Keratinocyte (primary cell): ENCODE measurements at regions not wholly inside any gene's neighbourhood (a gene's known extent, or its start where the extent isn't known, plus 50 kb on each side); places are given as distances from the start of the nearest gene placed in this dataset.

Experiments
- DNase-seq: peaks from one replicate; pipeline ENCODE4 v3.0.0-alpha.2; 2011; ENCODE audit warnings: low read depth, missing footprints, low spot score
- FAIRE-seq: peaks from 2 replicates; lab custom pipeline; 2011; peaks lifted over from hg19 to GRCh38; lab: Jason Lieb, UNC
- H2AFZ ChIP-seq: 2 replicates; pipeline ENCODE4 v1.6.0; 2012; ENCODE audit warnings: low read length, control low read depth, inconsistent platforms; ENCODE audit not compliant: control insufficient read depth
- H3K27ac ChIP-seq: 2 replicates; pipeline ENCODE4 v1.5.1; 2011; ENCODE audit warnings: low read length; ENCODE audit not compliant: control insufficient read depth, insufficient read depth
- H3K27me3 ChIP-seq: 3 replicates; pipeline ENCODE4 v1.6.0; 2011; ENCODE audit warnings: low read length; ENCODE audit not compliant: control insufficient read depth, insufficient read depth; ENCODE audit errors: extremely low read depth
- H3K36me3 ChIP-seq, 2 experiments: 2 replicates in 1 of 2; 3 replicates in 1 of 2; pipeline ENCODE4 v1.5.1; 2011; ENCODE audit warnings: low read length in 2 of 2, mild to moderate bottlenecking in 1 of 2; ENCODE audit not compliant: control insufficient read depth in 2 of 2, insufficient read depth in 2 of 2; ENCODE audit errors: extremely low read depth in 1 of 2
- H3K4me1 ChIP-seq: 3 replicates; pipeline ENCODE4 v1.5.1; 2011; ENCODE audit warnings: low read length; ENCODE audit not compliant: control insufficient read depth, insufficient read depth; ENCODE audit errors: extremely low read depth
- H3K4me2 ChIP-seq: 3 replicates; pipeline ENCODE4 v1.6.0; 2011; ENCODE audit warnings: low read depth, low read length; ENCODE audit not compliant: control insufficient read depth, insufficient read depth; ENCODE audit errors: extremely low read depth
- H3K4me3 ChIP-seq, 3 experiments: fragments of 200-600 bp in 1 of 3; sonication (generic) in 1 of 3; 2 replicates in 2 of 3; 3 replicates in 1 of 3; pipeline ENCODE4 v1.5.1; 2011 to 2016; ENCODE audit warnings: low read length in 3 of 3, mild to moderate bottlenecking in 3 of 3, control low read depth in 2 of 3, inconsistent platforms in 1 of 3, low read depth in 1 of 3, mixed read lengths in 1 of 3, mixed run types in 1 of 3, moderate library complexity in 1 of 3; ENCODE audit not compliant: control insufficient read depth in 2 of 3, insufficient read depth in 2 of 3; ENCODE audit errors: extremely low read depth in 1 of 3
- H3K79me2 ChIP-seq: 2 replicates; pipeline ENCODE4 v1.6.0; 2012; ENCODE audit warnings: low read length; ENCODE audit not compliant: control insufficient read depth, insufficient read depth
- H3K9ac ChIP-seq: 3 replicates; pipeline ENCODE4 v1.6.0; 2011; ENCODE audit warnings: low read length; ENCODE audit not compliant: control insufficient read depth, insufficient read depth; ENCODE audit errors: extremely low read depth
- H3K9me1 ChIP-seq: 3 replicates; pipeline ENCODE4 v1.6.0; 2011; ENCODE audit warnings: low read length; ENCODE audit not compliant: control insufficient read depth, insufficient read depth; ENCODE audit errors: extremely low read depth
- H3K9me3 ChIP-seq: 2 replicates; pipeline ENCODE4 v1.5.1; 2012; ENCODE audit warnings: low read depth, low read length; ENCODE audit not compliant: control insufficient read depth
- H4K20me1 ChIP-seq: 3 replicates; pipeline ENCODE4 v1.6.0; 2011; ENCODE audit warnings: low read length; ENCODE audit not compliant: control insufficient read depth, insufficient read depth; ENCODE audit errors: extremely low read depth
- EZH2 ChIP-seq: IDR thresholded peaks from one replicate; pipeline ENCODE4 v1.6.1; 2012; ENCODE audit warnings: inconsistent platforms, mild to moderate bottlenecking, low read length, moderate library complexity
- dilution Hi-C: fragments of 300-500 bp; cut with MboI; formaldehyde crosslinking; loops from one replicate; pipeline ENCODE4 v1.7.0; 2020; ENCODE audit warnings: low sequenced_read_pairs; ENCODE audit not compliant: extremely low pct_ligation_motif_present
- TF ChIP-seq, protein P1 (sequence below), 3 experiments: IDR thresholded peaks in 1 of 3; conservative IDR thresholded peaks in 1 of 3; optimal IDR thresholded peaks in 1 of 3; 2 replicates in 2 of 3; 3 replicates in 1 of 3; pipeline versions ENCODE3 to v1.5.1; 2011; ENCODE audit warnings: low read length in 3 of 3, mild to moderate bottlenecking in 3 of 3, moderate library complexity in 2 of 3, control low read depth in 1 of 3, inconsistent platforms in 1 of 3; ENCODE audit not compliant: insufficient read depth in 2 of 3; ENCODE audit errors: extremely low read depth in 1 of 3

DNA sequence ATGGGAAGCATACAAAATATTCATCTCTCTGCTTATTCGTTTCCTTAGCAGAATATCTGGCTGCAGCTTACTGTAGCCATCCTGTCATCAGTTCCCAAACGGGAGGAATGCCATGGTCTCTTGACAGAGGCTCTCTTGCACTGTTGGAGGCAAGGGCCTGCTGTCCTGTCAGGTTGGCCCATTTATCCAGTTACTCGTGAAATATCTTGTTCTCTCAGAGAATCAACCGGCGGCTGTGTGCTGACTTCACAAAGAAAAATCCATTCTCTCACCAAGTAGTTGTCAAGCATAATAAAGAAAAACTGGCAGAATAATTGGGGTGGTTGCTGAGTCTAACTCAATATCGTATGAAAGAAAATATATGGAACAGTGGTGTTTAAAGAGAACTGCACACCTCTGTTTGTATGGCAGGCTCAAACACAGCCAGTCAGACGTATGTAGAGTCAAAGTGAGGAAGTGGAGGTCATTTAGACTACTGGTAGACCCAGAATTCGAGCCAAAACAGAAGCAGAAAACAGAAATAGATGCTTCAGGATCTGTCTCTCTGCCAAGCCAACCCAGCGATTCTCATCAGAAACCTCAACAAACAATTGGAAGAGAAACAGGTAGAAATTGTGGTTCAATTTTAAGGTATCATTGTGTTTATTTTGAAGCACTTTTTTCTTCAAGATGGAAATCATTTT is 349.2 kb upstream of the PRKCQ start:
- H3K4me1 ChIP-seq = peaks cover 2% of the 10 kb centered on the region
- no peak overlapping the region for H3K9ac ChIP-seq
- no peaks in the 10 kb centered on the region for H3K27me3 ChIP-seq
- DNase-seq = no peak
- H3K27ac ChIP-seq = no peak overlapping the region
- TF ChIP-seq, protein P1, sequence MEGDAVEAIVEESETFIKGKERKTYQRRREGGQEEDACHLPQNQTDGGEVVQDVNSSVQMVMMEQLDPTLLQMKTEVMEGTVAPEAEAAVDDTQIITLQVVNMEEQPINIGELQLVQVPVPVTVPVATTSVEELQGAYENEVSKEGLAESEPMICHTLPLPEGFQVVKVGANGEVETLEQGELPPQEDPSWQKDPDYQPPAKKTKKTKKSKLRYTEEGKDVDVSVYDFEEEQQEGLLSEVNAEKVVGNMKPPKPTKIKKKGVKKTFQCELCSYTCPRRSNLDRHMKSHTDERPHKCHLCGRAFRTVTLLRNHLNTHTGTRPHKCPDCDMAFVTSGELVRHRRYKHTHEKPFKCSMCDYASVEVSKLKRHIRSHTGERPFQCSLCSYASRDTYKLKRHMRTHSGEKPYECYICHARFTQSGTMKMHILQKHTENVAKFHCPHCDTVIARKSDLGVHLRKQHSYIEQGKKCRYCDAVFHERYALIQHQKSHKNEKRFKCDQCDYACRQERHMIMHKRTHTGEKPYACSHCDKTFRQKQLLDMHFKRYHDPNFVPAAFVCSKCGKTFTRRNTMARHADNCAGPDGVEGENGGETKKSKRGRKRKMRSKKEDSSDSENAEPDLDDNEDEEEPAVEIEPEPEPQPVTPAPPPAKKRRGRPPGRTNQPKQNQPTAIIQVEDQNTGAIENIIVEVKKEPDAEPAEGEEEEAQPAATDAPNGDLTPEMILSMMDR (optimal IDR thresholded peaks at IDR 0.05 in 1 of 3, IDR thresholded peaks at IDR 0.05 in 1 of 3, conservative IDR thresholded peaks at IDR 0.05 in 1 of 3; ENCODE audit: extremely low read depth in 1 of 3, insufficient read depth in 2 of 3, low read length in 3 of 3) = no peak
- TF ChIP-seq EZH2 = no peak
- no peaks in the 10 kb centered on the region for H3K9me3 ChIP-seq
- H3K4me3 ChIP-seq = no peak overlapping the region
- no peak overlapping the region for H3K4me2 ChIP-seq
- H4K20me1 ChIP-seq = no peaks in the 10 kb centered on the region
- no peaks in the 10 kb centered on the region for H3K79me2 ChIP-seq
- H3K9me1 ChIP-seq = no peaks in the 10 kb centered on the region
- FAIRE-seq = no peak
- dilution Hi-C loops = no loop called here
- no peak overlapping the region for H2AFZ ChIP-seq
- H3K36me3 ChIP-seq = no peaks in the 10 kb centered on the region

DNA sequence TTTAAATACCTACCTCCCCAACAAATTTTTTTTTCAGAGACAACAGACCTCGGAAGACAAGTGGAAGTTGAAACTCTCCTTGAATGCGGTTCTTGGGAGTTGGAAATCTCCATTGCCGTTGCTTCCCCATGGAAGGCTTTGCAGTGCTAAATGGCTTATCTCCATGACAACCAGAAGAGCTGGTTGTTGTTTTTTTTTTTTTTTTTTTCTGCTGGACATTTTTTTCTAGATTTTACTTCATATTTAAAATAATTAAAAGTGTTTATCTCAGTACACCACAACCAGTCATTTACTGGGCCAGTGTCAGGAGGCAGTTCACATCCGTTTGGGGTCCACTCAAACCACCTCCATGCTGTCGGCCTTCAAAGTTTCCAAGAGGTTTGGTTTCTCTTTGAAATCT is 348.5 kb upstream of the PRKCQ start:
- Histone ChIP-seq H3K9me1 (no peaks in the 10 kb centered on the region), H3K27me3 (no peaks in the 10 kb centered on the region), H3K9ac (no peak overlapping the region), H2AFZ (no peak overlapping the region), H4K20me1 (no peaks in the 10 kb centered on the region), H3K4me3 (no peak overlapping the region), H3K79me2 (no peaks in the 10 kb centered on the region), H3K9me3 (no peaks in the 10 kb centered on the region), H3K27ac (no peak overlapping the region), H3K4me2 (no peak overlapping the region), H3K4me1 (peaks cover 7% of the 10 kb centered on the region), H3K36me3 (no peaks in the 10 kb centered on the region)
- dilution Hi-C loops = no loop called here
- no peak for TF ChIP-seq EZH2
- TF ChIP-seq, protein P1 (optimal IDR thresholded peaks at IDR 0.05 in 1 of 3, IDR thresholded peaks at IDR 0.05 in 1 of 3, conservative IDR thresholded peaks at IDR 0.05 in 1 of 3; ENCODE audit: extremely low read depth in 1 of 3, insufficient read depth in 2 of 3, low read length in 3 of 3) = no peak
- FAIRE-seq = no peak
- no peak for DNase-seq
